HEK293 (cell line): ENCODE measurements at regions not wholly inside any gene's neighbourhood (a gene's known extent, or its start where the extent isn't known, plus 50 kb on each side); places are given as distances from the start of the nearest gene placed in this dataset.
A peak's percentile ranks its signal among the peaks of the same experiment; 100 is the strongest.
"Not testable (repeated sequence)": the region's sequence is repeated elsewhere in the genome, so short reads cannot be mapped to it uniquely, and the experiment has no call there.

Experiments
- CTCF ChIA-PET: fragments of 350-600 bp; formaldehyde crosslinking; extraction: SDS; loops from one replicate; lab custom pipeline; 2021; ENCODE audit warnings: antibody characterized with exemption; lab: Yijun Ruan, JAX
- POLR2A ChIA-PET: fragments of 300-600 bp; formaldehyde crosslinking; extraction: SDS; loops from one replicate; lab custom pipeline; 2020; ENCODE audit warnings: antibody characterized with exemption, inconsistent platforms; lab: Yijun Ruan, JAX
- H3K27ac ChIP-seq: fragments of 200-500 bp; sonication (Bioruptor generic); 2 replicates; pipeline ENCODE4 v1.5.1; 2014; ENCODE audit warnings: low read depth, low read length, control low read depth, inconsistent platforms; ENCODE audit errors: extremely low read depth
- H3K36me3 ChIP-seq, 2 experiments: fragments of 200-500 bp in 1 of 2; sonication (Bioruptor generic) in 1 of 2; 1 replicate in 1 of 2; 2 replicates in 1 of 2; pipeline ENCODE4 v1.5.1; 2014 to 2017; ENCODE audit warnings: inconsistent platforms in 2 of 2, low read length in 2 of 2; ENCODE audit not compliant: control insufficient read depth in 2 of 2, insufficient read depth in 1 of 2
- H3K4me1 ChIP-seq: fragments of 200-500 bp; sonication (Bioruptor generic); 2 replicates; pipeline ENCODE4 v1.5.1; 2014; ENCODE audit warnings: mild to moderate bottlenecking, low read length, inconsistent platforms; ENCODE audit not compliant: control insufficient read depth, insufficient read depth
- H3K4me3 ChIP-seq: 2 replicates; pipeline ENCODE4 v1.5.1; 2011; ENCODE audit warnings: low read depth, mild to moderate bottlenecking, control low read depth, low read length, moderate library complexity
- H3K9me3 ChIP-seq: fragments of 200-500 bp; sonication (Bioruptor generic); 2 replicates; pipeline ENCODE4 v1.5.1; 2014; ENCODE audit warnings: low read depth, low read length, inconsistent platforms; ENCODE audit not compliant: control insufficient read depth, insufficient read depth
- HOXD13 ChIP-seq: sonication (generic); formaldehyde crosslinking; IDR thresholded peaks from 2 replicates; pipeline ENCODE4 v1.8.0; 2022; ENCODE audit warnings: missing genetic modification reagents, borderline replicate concordance
- SCRT1 ChIP-seq: fragments of 450-650 bp; formaldehyde crosslinking; IDR thresholded peaks from 2 replicates; pipeline ENCODE4 v1.5.1; 2016; ENCODE audit warnings: missing biosample characterization, missing genetic modification characterization, borderline replicate concordance
- SETDB1 ChIP-seq: IDR thresholded peaks from one replicate; pipeline ENCODE4 v1.6.1; 2017; ENCODE audit warnings: mild to moderate bottlenecking, low read length, moderate library complexity, mixed read lengths; ENCODE audit not compliant: insufficient read length
- TSHZ1 ChIP-seq: fragments of 450-650 bp; formaldehyde crosslinking; IDR thresholded peaks from 2 replicates; pipeline ENCODE4 v1.5.1; 2016; ENCODE audit warnings: missing biosample characterization, missing genetic modification characterization, borderline replicate concordance
- ZNF157 ChIP-seq: fragments of 450-650 bp; formaldehyde crosslinking; IDR thresholded peaks from 2 replicates; pipeline ENCODE4 v1.5.1; 2016; ENCODE audit warnings: missing biosample characterization, missing genetic modification characterization
- ZNF16 ChIP-seq: fragments of 450-650 bp; formaldehyde crosslinking; IDR thresholded peaks from 2 replicates; pipeline ENCODE4 v1.5.1; 2016; ENCODE audit warnings: low read depth, missing biosample characterization, missing genetic modification characterization
- ZNF280D ChIP-seq: fragments of 450-650 bp; formaldehyde crosslinking; IDR thresholded peaks from 2 replicates; pipeline ENCODE4 v1.5.1; 2016; ENCODE audit warnings: missing biosample characterization, missing genetic modification characterization
- ZNF302 ChIP-seq: fragments of 450-650 bp; formaldehyde crosslinking; IDR thresholded peaks from 2 replicates; pipeline ENCODE4 v1.5.1; 2016; ENCODE audit warnings: missing biosample characterization, missing genetic modification characterization, low read depth
- ZNF530 ChIP-seq: fragments of 450-650 bp; formaldehyde crosslinking; IDR thresholded peaks from 2 replicates; pipeline ENCODE4 v1.5.1; 2016; ENCODE audit warnings: low read depth, missing biosample characterization, missing genetic modification characterization
- ZNF571 ChIP-seq: fragments of 450-650 bp; formaldehyde crosslinking; IDR thresholded peaks from 2 replicates; pipeline ENCODE4 v1.5.0; 2017; ENCODE audit warnings: missing biosample characterization, missing genetic modification characterization
- ZNF664 ChIP-seq: fragments of 450-650 bp; formaldehyde crosslinking; IDR thresholded peaks from 2 replicates; pipeline ENCODE4 v1.5.1; 2016; ENCODE audit warnings: missing biosample characterization, missing genetic modification characterization

- TF ChIP-seq TSHZ1 (tag by site-specific recombination), result no peak
- TF ChIP-seq ZNF530, result no peak
- no peak for TF ChIP-seq ZNF571 (tag by site-specific recombination)
Observed at GRCh38 chr3:112759210-112759609, 87.5 kb downstream of the CD200R1L start (continued).

- CTCF ChIA-PET, result no interaction called here
Observed at GRCh38 chr3:112757197-112757596, 89.5 kb downstream of the CD200R1L start.

GRCh38 chr3:112755845-112756613 is 90.6 kb downstream of the CD200R1L start:
- H3K36me3 ChIP-seq, result no peaks in the 10 kb centered on the region
- TF ChIP-seq ZNF664 (tag by site-specific recombination) (no peak), SETDB1 (peak; percentile 67)
- TF ChIP-seq, all 188 proteins: peak for 1
- Histone ChIP-seq H3K4me3 (no peak overlapping the region), H3K4me1 (no peaks in the 10 kb centered on the region), H3K27ac (no peak overlapping the region), H3K9me3 (no peaks in the 10 kb centered on the region)
- ChIA-PET POLR2A (no interaction called here), CTCF (no interaction called here)

More at GRCh38 chr3:112757197-112757596, 89.5 kb downstream of the CD200R1L start:
- Histone ChIP-seq H3K9me3 (no peaks in the 10 kb centered on the region), H3K4me1 (no peaks in the 10 kb centered on the region), H3K36me3 (no peaks in the 10 kb centered on the region), H3K27ac (no peak overlapping the region), H3K4me3 (no peak overlapping the region)
- TF ChIP-seq HOXD13 (CRISPR knock-in tag) (no peak), SCRT1 (tag by site-specific recombination) (no peak), ZNF157 (tag by site-specific recombination) (no peak), ZNF16 (tag by site-specific recombination) (no peak), ZNF280D (tag by site-specific recombination) (no peak), ZNF302 (no peak)
- POLR2A ChIA-PET, result no interaction called here

- H3K9me3 ChIP-seq, H3K4me1 ChIP-seq, H3K36me3 ChIP-seq, POLR2A ChIA-PET, H3K4me3 ChIP-seq, H3K27ac ChIP-seq, CTCF ChIA-PET: not testable (repeated sequence)
Observed at GRCh38 chr3:112755046-112755445, 91.6 kb downstream of the CD200R1L start.
